ENCODE measurements at regions not wholly inside any gene's neighbourhood (a gene's known extent, or its start where the extent isn't known, plus 50 kb on each side); places are given as distances from the start of the nearest gene placed in this dataset.

GRCh38 chr15:31151301-31152233, 50.0 kb upstream of the TRPM1 start:
- DNase-seq (ENCODE audit: low read depth in 2 of 2), result no peak

- DNase-seq (ENCODE audit: low read depth in 2 of 2), result no peak
These were observed 52.0 kb upstream of the TRPM1 start for GRCh38 chr15:31153531-31153930.

- DNase-seq (ENCODE audit: low read depth in 2 of 2), result no peak
These were observed 53.6 kb upstream of the TRPM1 start for GRCh38 chr15:31155151-31155550.

- no peak for DNase-seq (ENCODE audit: low read depth in 2 of 2)
These were observed 54.7 kb upstream of the TRPM1 start for GRCh38 chr15:31156226-31156625.

GRCh38 chr15:31156808-31157207, 55.3 kb upstream of the TRPM1 start:
- DNase-seq (ENCODE audit: low read depth in 2 of 2), result no peak

GRCh38 chr15:31157644-31158069, 56.1 kb upstream of the TRPM1 start:
- DNase-seq (ENCODE audit: low read depth in 2 of 2), result no peak

GRCh38 chr15:31158858-31159569, 57.5 kb upstream of the TRPM1 start:
- no peak for DNase-seq (ENCODE audit: low read depth in 2 of 2)

GRCh38 chr15:31159837-31160236, 58.3 kb upstream of the TRPM1 start:
- DNase-seq (ENCODE audit: low read depth in 2 of 2), result no peak

GRCh38 chr15:31160297-31160696, 58.8 kb upstream of the TRPM1 start:
- DNase-seq (ENCODE audit: low read depth in 2 of 2), result no peak

- no peak for DNase-seq (ENCODE audit: low read depth in 2 of 2)
These were observed 59.4 kb upstream of the TRPM1 start for GRCh38 chr15:31160740-31161495.

GRCh38 chr15:31161951-31162350, 60.4 kb upstream of the TRPM1 start:
- DNase-seq (ENCODE audit: low read depth in 2 of 2), result no peak

GRCh38 chr15:31162721-31163510, 61.4 kb upstream of the TRPM1 start:
- DNase-seq (ENCODE audit: low read depth in 2 of 2), result no peak

- DNase-seq (ENCODE audit: low read depth in 2 of 2), result no peak
These were observed 62.4 kb upstream of the TRPM1 start for GRCh38 chr15:31163769-31164572.

GRCh38 chr15:31164573-31164912, 63.0 kb upstream of the TRPM1 start:
- no peak for DNase-seq (ENCODE audit: low read depth in 2 of 2)

GRCh38 chr15:31169558-31169957, 68.0 kb upstream of the TRPM1 start:
- no peak for DNase-seq (ENCODE audit: low read depth in 2 of 2)

GRCh38 chr15:31171731-31172130, 70.2 kb upstream of the TRPM1 start:
- no peak for DNase-seq (ENCODE audit: low read depth in 2 of 2)

- DNase-seq (ENCODE audit: low read depth in 2 of 2), result no peak
These were observed 71.1 kb upstream of the TRPM1 start for GRCh38 chr15:31172606-31173005.

- DNase-seq (ENCODE audit: low read depth in 2 of 2), result no peak
These were observed 72.4 kb upstream of the TRPM1 start for GRCh38 chr15:31173790-31174450.

GRCh38 chr15:31175484-31175883, 74.0 kb upstream of the TRPM1 start:
- no peak for DNase-seq (ENCODE audit: low read depth in 2 of 2)

- no peak for DNase-seq (ENCODE audit: low read depth in 2 of 2)
These were observed 76.4 kb upstream of the TRPM1 start for GRCh38 chr15:31177951-31178350.
